ENCODE measurements at regions not wholly inside any gene's neighbourhood (a gene's known extent, or its start where the extent isn't known, plus 50 kb on each side); places are given as distances from the start of the nearest gene placed in this dataset.

DNA sequence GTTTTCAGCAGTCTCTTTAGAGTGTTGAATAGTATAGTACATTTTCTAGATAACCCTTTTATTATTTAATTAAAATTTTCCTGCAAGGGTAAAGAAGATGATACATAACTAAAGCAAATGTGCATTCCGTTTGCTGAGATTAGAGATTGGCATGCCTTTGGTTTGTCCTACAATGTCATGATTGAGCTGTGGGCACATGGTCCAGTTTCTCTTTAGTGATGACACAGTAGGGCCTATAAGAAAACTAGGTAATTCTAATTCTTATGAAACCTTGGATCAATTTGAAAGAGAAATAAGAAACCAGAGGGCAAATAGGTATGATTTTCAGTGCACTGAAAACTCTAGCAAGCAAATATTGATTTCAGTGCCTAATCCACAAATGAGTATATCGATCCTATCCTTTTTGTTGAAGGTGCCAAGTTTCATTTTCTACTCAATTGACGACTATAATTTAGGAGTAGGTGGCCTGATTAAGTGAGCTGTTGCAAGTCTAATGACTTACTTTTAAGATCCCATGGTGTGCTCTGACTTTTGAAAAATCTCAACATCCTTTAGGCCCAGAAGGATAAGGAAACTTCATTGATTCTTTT is 128.0 kb upstream of the KCNK1 start:
- Histone ChIP-seq H3K36me3 (no peaks in the 10 kb centered on the region), H3K4me1 (no peaks in the 10 kb centered on the region), H3K27me3 (no peaks in the 10 kb centered on the region), H3K27ac (no peak overlapping the region), H3K4me3 (no peak overlapping the region), H3K9me3 (no peaks in the 10 kb centered on the region)
- TF ChIP-seq, protein P1, sequence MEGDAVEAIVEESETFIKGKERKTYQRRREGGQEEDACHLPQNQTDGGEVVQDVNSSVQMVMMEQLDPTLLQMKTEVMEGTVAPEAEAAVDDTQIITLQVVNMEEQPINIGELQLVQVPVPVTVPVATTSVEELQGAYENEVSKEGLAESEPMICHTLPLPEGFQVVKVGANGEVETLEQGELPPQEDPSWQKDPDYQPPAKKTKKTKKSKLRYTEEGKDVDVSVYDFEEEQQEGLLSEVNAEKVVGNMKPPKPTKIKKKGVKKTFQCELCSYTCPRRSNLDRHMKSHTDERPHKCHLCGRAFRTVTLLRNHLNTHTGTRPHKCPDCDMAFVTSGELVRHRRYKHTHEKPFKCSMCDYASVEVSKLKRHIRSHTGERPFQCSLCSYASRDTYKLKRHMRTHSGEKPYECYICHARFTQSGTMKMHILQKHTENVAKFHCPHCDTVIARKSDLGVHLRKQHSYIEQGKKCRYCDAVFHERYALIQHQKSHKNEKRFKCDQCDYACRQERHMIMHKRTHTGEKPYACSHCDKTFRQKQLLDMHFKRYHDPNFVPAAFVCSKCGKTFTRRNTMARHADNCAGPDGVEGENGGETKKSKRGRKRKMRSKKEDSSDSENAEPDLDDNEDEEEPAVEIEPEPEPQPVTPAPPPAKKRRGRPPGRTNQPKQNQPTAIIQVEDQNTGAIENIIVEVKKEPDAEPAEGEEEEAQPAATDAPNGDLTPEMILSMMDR (IDR thresholded peaks at IDR 0.05) = no peak
- intact Hi-C loops (cut with DNase I) = no loop called here
- DNase-seq (ENCODE audit: low spot score in 2 of 2) = no peak

DNA sequence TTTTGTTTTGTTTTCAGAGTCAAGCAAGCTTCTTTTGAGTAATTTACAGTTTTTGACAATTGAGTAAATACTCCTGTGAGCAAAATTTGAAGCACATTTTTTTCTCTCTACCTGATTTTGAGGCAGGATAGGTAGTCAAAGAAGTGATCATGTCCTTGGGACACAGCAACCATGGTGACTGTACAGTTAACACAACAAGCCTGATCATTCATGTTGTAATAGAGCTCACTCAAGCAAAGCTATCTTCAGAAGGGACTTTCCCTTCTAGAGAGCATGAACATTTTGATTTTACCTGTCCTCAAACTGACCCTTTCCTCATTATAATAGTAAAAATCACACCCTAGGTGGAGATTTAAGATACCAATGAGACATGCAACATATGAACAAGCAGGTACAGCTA is 126.5 kb upstream of the KCNK1 start:
- Histone ChIP-seq H3K4me1 (no peaks in the 10 kb centered on the region), H3K4me3 (no peak overlapping the region), H3K9me3 (no peaks in the 10 kb centered on the region), H3K27me3 (no peaks in the 10 kb centered on the region), H3K27ac (no peak overlapping the region), H3K36me3 (no peaks in the 10 kb centered on the region)
- DNase-seq (ENCODE audit: low spot score in 2 of 2) = no peak
- TF ChIP-seq, protein P1 (IDR thresholded peaks at IDR 0.05) = no peak
- intact Hi-C loops (cut with DNase I) = no loop called here

DNA sequence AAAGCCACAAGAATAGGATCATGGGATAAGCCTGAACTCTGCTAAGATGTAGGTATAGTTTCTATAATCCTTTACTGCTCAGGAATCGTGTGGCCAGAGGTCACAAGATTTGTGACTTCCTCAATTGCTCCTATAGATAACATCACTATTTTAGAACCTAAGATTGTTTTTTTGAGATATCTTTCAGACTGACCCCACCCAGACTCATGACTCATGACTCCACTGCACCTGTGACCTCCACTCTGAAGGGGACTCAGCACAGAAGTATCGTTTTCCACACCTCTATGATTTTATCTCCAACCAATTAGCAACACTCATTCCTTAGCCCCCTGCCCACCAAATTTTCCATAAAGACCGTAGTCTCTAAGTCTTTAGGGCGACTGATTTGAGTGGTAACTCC is 124.5 kb upstream of the KCNK1 start:
- Histone ChIP-seq H3K27ac (no peak overlapping the region), H3K4me3 (no peak overlapping the region), H3K36me3 (no peaks in the 10 kb centered on the region), H3K9me3 (no peaks in the 10 kb centered on the region), H3K4me1 (no peaks in the 10 kb centered on the region), H3K27me3 (no peaks in the 10 kb centered on the region)
- intact Hi-C loops (cut with DNase I) = no loop called here
- no peak for DNase-seq (ENCODE audit: low spot score in 2 of 2)
- TF ChIP-seq, protein P1 (IDR thresholded peaks at IDR 0.05) = no peak

DNA sequence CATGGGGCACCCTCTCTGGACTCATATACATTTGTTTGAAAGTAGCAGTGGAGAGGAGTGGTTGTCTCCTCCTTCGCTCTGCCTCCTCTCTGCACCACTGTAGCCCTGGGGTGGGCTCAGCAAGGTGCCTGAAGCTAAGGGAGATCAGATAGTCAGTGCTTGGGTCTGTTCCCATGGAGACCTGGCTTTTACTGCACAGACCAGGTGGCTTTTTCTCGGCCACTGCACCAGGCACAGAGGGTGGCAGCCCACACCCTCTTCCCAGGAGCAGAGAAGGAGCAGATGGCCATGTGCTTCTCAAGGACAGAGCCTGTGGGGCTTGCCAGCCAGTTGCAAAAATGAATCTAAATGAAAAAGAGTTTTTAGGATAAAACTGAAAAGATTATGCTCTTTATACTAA is 123.4 kb upstream of the KCNK1 start:
- no peak for DNase-seq (ENCODE audit: low spot score in 2 of 2)
- intact Hi-C loops (cut with DNase I) = no loop called here
- Histone ChIP-seq H3K27me3 (no peaks in the 10 kb centered on the region), H3K4me3 (no peak overlapping the region), H3K27ac (no peak overlapping the region), H3K9me3 (no peaks in the 10 kb centered on the region), H3K36me3 (no peaks in the 10 kb centered on the region), H3K4me1 (no peaks in the 10 kb centered on the region)
- TF ChIP-seq, protein P1 (IDR thresholded peaks at IDR 0.05) = no peak

DNA sequence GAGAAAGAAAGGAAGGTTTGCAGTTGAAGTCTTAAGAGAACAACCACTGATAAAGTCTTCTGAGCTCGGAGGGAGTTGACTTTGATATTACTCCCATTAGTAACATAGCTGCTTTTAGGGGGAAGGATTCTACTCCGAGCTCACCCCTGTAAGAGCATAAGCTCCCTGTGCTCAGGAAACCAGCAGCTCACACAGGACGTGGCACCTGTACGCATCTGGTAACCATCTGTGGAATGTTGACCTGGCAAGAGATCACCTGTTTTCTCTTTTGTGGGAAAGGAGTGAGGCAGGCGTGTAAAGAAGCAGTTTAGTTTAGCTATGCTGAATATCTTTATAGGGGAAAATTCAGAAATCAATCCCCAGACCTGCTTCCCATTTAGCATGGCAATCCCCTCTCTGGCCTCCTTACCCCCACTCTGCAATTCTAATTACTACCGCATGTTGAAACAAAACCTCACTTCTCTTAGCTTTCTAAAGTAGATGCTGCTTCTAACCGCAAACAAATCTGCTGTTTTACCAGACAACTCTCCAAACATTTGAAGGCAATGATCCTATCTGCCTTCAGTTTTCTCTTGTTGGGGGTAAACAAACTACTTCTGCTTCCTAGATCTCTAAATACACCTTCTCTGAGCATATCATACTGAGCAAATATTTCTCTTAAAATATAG is 121.8 kb upstream of the KCNK1 start:
- H3K36me3 ChIP-seq = no peaks in the 10 kb centered on the region
- H3K4me3 ChIP-seq = no peak overlapping the region
- H3K27me3 ChIP-seq = no peaks in the 10 kb centered on the region
- no peaks in the 10 kb centered on the region for H3K9me3 ChIP-seq
- TF ChIP-seq, protein P1 (IDR thresholded peaks at IDR 0.05) = no peak
- no peaks in the 10 kb centered on the region for H3K4me1 ChIP-seq
- no peak overlapping the region for H3K27ac ChIP-seq
- intact Hi-C loops (cut with DNase I) = no loop called here
- DNase-seq (ENCODE audit: low spot score in 2 of 2) = no peak

Data from ascending aorta (tissue), 2 donors.